ENCODE measurements at regions not wholly inside any gene's neighbourhood (a gene's known extent, or its start where the extent isn't known, plus 50 kb on each side); places are given as distances from the start of the nearest gene placed in this dataset.

DNA sequence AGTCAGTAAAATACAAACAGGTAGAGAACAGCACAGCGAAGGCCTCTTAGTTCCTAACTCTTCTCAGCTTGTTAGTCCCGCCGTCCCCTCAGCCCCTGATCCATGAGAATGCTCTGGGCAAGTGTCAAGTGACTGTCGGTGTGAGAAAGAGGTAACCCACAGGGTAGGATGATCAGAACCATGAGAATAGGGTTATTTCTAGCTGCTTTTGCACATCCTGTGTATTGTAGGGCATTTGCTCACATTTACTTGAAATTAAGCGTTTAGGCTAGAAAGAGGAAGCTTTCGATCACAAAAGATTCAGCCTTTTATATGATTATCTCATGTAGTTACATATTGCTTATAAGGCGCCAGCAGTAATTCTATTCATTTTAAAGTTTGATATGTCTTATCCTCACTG, 103.0 kb upstream of the PDE10A start:
- TF ChIP-seq, protein P1, sequence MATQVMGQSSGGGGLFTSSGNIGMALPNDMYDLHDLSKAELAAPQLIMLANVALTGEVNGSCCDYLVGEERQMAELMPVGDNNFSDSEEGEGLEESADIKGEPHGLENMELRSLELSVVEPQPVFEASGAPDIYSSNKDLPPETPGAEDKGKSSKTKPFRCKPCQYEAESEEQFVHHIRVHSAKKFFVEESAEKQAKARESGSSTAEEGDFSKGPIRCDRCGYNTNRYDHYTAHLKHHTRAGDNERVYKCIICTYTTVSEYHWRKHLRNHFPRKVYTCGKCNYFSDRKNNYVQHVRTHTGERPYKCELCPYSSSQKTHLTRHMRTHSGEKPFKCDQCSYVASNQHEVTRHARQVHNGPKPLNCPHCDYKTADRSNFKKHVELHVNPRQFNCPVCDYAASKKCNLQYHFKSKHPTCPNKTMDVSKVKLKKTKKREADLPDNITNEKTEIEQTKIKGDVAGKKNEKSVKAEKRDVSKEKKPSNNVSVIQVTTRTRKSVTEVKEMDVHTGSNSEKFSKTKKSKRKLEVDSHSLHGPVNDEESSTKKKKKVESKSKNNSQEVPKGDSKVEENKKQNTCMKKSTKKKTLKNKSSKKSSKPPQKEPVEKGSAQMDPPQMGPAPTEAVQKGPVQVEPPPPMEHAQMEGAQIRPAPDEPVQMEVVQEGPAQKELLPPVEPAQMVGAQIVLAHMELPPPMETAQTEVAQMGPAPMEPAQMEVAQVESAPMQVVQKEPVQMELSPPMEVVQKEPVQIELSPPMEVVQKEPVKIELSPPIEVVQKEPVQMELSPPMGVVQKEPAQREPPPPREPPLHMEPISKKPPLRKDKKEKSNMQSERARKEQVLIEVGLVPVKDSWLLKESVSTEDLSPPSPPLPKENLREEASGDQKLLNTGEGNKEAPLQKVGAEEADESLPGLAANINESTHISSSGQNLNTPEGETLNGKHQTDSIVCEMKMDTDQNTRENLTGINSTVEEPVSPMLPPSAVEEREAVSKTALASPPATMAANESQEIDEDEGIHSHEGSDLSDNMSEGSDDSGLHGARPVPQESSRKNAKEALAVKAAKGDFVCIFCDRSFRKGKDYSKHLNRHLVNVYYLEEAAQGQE (IDR thresholded peaks at IDR 0.05; ENCODE audit: insufficient read depth in 1 of 2, low read depth in 2 of 2, low read length in 1 of 2): no peak
- no peak for TF ChIP-seq CTCF (IDR thresholded peaks at IDR 0.05)
- TF ChIP-seq POLR2AphosphoS5 (IDR thresholded peaks at IDR 0.05; ENCODE audit: low read depth, low read length): no peak
- TF ChIP-seq SIN3A (IDR thresholded peaks at IDR 0.05; ENCODE audit: borderline replicate concordance, insufficient read depth, low read depth, low read length): no peak

Measured in Panc1 (cell line).